KMS-11 (cell line): ENCODE measurements at regions not wholly inside any gene's neighbourhood (a gene's known extent, or its start where the extent isn't known, plus 50 kb on each side); places are given as distances from the start of the nearest gene placed in this dataset.

Experiments
- H2AFZ ChIP-seq: fragments of 200-600 bp; sonication (generic); 2 replicates; pipeline ENCODE4 v1.6.1; 2016; ENCODE audit warnings: antibody characterized with exemption, mixed run types, low read depth
- H3K27ac ChIP-seq: fragments of 200-600 bp; sonication (generic); 2 replicates; pipeline ENCODE4 v1.6.1; 2016; ENCODE audit warnings: mild to moderate bottlenecking, mixed run types
- H3K27me3 ChIP-seq: fragments of 200-600 bp; sonication (generic); 2 replicates; pipeline ENCODE4 v1.6.1; 2017; ENCODE audit warnings: mild to moderate bottlenecking, low read depth, mixed run types, moderate library complexity; ENCODE audit not compliant: insufficient read depth
- H3K36me3 ChIP-seq: fragments of 200-600 bp; sonication (generic); 2 replicates; pipeline ENCODE4 v1.6.1; 2017; ENCODE audit warnings: mild to moderate bottlenecking, mixed run types; ENCODE audit not compliant: insufficient read depth
- H3K4me1 ChIP-seq: fragments of 200-600 bp; sonication (generic); 2 replicates; pipeline ENCODE4 v1.6.1; 2016; ENCODE audit warnings: mild to moderate bottlenecking, low read depth, mixed run types; ENCODE audit not compliant: poor library complexity, severe bottlenecking
- H3K4me2 ChIP-seq: fragments of 200-600 bp; sonication (generic); 2 replicates; pipeline ENCODE4 v1.7.0; 2016; ENCODE audit warnings: mild to moderate bottlenecking, mixed run types
- H3K4me3 ChIP-seq: fragments of 200-600 bp; sonication (generic); IDR thresholded peaks from 2 replicates; pipeline ENCODE4 v1.6.1; 2017; ENCODE audit warnings: low read depth, low read length, mixed read lengths; ENCODE audit not compliant: insufficient read depth
- H3K79me2 ChIP-seq: fragments of 200-600 bp; sonication (generic); 2 replicates; pipeline ENCODE4 v1.6.1; 2016; ENCODE audit warnings: low read depth, mixed run types; ENCODE audit not compliant: insufficient read depth
- H3K9ac ChIP-seq: fragments of 200-600 bp; sonication (generic); 2 replicates; pipeline ENCODE4 v1.6.1; 2016; ENCODE audit warnings: mild to moderate bottlenecking, mixed run types
- H4K20me1 ChIP-seq: fragments of 200-600 bp; sonication (generic); 2 replicates; pipeline ENCODE4 v1.6.1; 2016; ENCODE audit warnings: mild to moderate bottlenecking, mixed run types; ENCODE audit not compliant: insufficient read depth
- TF ChIP-seq, protein P1 (sequence below): fragments of 200-600 bp; sonication (generic); conservative IDR thresholded peaks from 2 replicates; pipeline ENCODE4 v1.6.1; 2017; ENCODE audit warnings: low read depth, mild to moderate bottlenecking, antibody characterized with exemption, low read length, moderate library complexity, mixed read lengths

DNA sequence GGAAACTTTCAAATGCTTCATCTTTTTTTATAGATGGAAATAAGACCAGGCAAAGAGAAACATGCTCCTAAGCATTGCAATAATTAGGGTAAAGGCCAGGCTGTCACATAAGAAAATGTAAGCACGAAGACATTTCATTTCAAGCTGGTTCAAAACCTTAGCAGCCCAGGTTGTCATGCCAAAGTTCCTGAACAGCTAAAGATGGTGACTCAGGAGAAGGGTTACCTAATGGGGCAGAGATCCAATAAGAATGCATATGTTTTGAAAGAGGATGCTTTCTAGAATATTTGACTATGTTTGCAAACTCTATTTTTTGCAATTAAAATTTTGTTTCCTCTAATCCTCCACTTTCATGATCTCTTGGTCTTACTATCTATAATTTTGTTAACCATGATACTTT, 65.6 kb upstream of the PHACTR2 start:
- Histone ChIP-seq H4K20me1 (no peaks in the 10 kb centered on the region), H3K4me2 (no peak overlapping the region), H3K9ac (no peak overlapping the region), H3K27me3 (no peaks in the 10 kb centered on the region; the same call in 1 of the 2 replicates), H3K4me1 (peaks cover 29% of the 10 kb centered on the region), H3K4me3 (no peak overlapping the region), H3K79me2 (no peaks in the 10 kb centered on the region), H3K27ac (no peak overlapping the region), H2AFZ (no peak overlapping the region), H3K36me3 (no peaks in the 10 kb centered on the region)
- TF ChIP-seq, protein P1, sequence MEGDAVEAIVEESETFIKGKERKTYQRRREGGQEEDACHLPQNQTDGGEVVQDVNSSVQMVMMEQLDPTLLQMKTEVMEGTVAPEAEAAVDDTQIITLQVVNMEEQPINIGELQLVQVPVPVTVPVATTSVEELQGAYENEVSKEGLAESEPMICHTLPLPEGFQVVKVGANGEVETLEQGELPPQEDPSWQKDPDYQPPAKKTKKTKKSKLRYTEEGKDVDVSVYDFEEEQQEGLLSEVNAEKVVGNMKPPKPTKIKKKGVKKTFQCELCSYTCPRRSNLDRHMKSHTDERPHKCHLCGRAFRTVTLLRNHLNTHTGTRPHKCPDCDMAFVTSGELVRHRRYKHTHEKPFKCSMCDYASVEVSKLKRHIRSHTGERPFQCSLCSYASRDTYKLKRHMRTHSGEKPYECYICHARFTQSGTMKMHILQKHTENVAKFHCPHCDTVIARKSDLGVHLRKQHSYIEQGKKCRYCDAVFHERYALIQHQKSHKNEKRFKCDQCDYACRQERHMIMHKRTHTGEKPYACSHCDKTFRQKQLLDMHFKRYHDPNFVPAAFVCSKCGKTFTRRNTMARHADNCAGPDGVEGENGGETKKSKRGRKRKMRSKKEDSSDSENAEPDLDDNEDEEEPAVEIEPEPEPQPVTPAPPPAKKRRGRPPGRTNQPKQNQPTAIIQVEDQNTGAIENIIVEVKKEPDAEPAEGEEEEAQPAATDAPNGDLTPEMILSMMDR = no peak

DNA sequence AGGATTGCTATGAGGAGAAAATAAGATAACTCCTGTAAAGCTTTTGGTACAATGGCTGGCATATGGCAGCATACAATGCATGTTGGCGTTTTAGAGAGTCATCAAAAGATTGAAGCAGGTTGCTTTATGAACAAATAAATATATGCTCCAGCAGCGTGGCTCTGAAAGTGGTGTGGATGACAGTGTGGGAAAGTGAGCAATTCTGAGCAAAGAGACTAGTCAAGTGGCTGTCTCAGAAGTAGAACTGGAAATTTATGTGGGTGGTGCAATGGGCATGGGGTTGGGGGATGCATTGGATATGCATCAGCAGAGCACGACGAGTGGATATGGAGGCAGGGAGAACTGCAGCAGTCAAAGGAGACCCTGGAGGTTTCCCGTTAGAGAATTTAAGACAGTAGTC, 66.2 kb upstream of the PHACTR2 start:
- TF ChIP-seq, protein P1 = no peak
- Histone ChIP-seq H3K27me3 (no peaks in the 10 kb centered on the region), H3K27ac (no peak overlapping the region), H2AFZ (no peak overlapping the region), H3K4me2 (no peak overlapping the region), H3K36me3 (no peaks in the 10 kb centered on the region), H3K79me2 (no peaks in the 10 kb centered on the region), H3K4me3 (no peak overlapping the region), H3K4me1 (peaks cover 29% of the 10 kb centered on the region), H4K20me1 (no peaks in the 10 kb centered on the region), H3K9ac (no peak overlapping the region)

DNA sequence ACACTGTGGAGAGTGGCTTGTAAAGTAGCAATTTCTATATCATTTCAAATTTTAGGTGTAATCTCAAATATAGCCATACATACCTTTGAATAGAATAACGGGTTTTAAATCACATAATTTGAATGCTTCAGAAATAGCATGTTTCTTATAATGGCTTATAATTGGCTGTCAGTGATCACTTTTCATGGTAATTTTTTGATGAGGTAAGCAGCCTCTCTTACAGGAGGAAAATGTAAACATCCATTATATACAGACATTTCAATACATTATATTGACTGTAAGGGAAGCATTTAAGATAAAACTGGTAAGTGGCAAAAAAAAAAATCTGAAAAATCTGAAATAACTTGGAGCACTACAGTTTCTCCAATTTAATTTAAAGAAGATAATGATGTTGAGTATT, 67.8 kb upstream of the PHACTR2 start:
- Histone ChIP-seq H3K4me1 (peaks cover 13% of the 10 kb centered on the region), H3K79me2 (no peaks in the 10 kb centered on the region), H4K20me1 (no peaks in the 10 kb centered on the region), H3K27me3 (no peaks in the 10 kb centered on the region), H3K36me3 (no peaks in the 10 kb centered on the region), H3K4me2 (no peak overlapping the region), H3K4me3 (no peak overlapping the region), H3K9ac (no peak overlapping the region), H2AFZ (no peak overlapping the region), H3K27ac (no peak overlapping the region)
- TF ChIP-seq, protein P1 = no peak

DNA sequence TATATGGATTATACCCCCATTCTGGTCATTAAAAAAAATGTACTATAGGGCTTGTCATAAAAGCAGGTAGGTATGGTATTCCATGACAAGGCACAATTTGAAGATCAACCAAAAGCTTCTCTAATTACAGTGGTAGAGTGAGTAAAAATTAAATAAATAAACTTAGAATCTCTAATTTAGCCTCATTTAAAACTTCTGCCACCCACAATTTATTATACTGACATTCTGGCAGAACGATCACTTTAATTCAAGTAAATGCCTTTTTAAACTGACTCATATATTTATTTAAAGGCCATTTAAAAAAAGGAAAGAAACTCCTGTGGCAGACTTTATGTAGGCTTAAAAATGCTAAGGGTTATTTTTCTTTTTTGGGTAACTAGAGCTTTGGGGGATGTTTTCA, 68.3 kb upstream of the PHACTR2 start:
- H3K9ac ChIP-seq = no peak overlapping the region
- TF ChIP-seq, protein P1 = no peak
- H3K4me1 ChIP-seq = peaks cover 8% of the 10 kb centered on the region

More for the DNA sequence above, 68.3 kb upstream of the PHACTR2 start:
- H3K27ac ChIP-seq = no peak overlapping the region
- H4K20me1 ChIP-seq = no peaks in the 10 kb centered on the region
- H3K79me2 ChIP-seq = no peaks in the 10 kb centered on the region
- H3K4me2 ChIP-seq = no peak overlapping the region
- no peak overlapping the region for H2AFZ ChIP-seq
- H3K36me3 ChIP-seq = no peaks in the 10 kb centered on the region
- no peak overlapping the region for H3K4me3 ChIP-seq
- no peaks in the 10 kb centered on the region for H3K27me3 ChIP-seq
